Stimulated activated effector memory CD8-positive, alpha-beta T cell treated with anti-CD3 and anti-CD28 coated beads, Interleukin-12 subunit alpha, Interleukin-12 subunit beta, amount 100 ng/mL, for 72 hours (primary cell): ENCODE measurements at regions not wholly inside any gene's neighbourhood (a gene's known extent, or its start where the extent isn't known, plus 50 kb on each side); places are given as distances from the start of the nearest gene placed in this dataset.
"Not testable (repeated sequence)": the region's sequence is repeated elsewhere in the genome, so short reads cannot be mapped to it uniquely, and the experiment has no call there.

Source experiments
- ATAC-seq: fragments of 150-1000 bp; cut with Tn5 transposase; 2 replicates; pipeline ENCODE4 v1.10.0; 2021
- DNase-seq, 2 donors: peaks; one replicate each; pipeline ENCODE4 v3.0.0; 2021 to 2022; ENCODE audit warnings: low spot score in 2 of 2
- H3K27ac Mint-ChIP-seq: one replicate; pipeline ENCODE4 v1.8.0; 2022; ENCODE audit warnings: mild to moderate bottlenecking, mixed read lengths
- H3K36me3 Mint-ChIP-seq: one replicate; pipeline ENCODE4 v1.8.0; 2022; ENCODE audit warnings: mild to moderate bottlenecking, mixed read lengths
- H3K4me1 Mint-ChIP-seq: one replicate; pipeline ENCODE4 v1.8.0; 2022; ENCODE audit warnings: mixed read lengths
- H3K4me3 Mint-ChIP-seq: one replicate; pipeline ENCODE4 v1.8.0; 2022; ENCODE audit warnings: mild to moderate bottlenecking, mixed read lengths
- H3K9me3 Mint-ChIP-seq: one replicate; pipeline ENCODE4 v1.8.0; 2022; ENCODE audit warnings: mixed read lengths

- Mint-ChIP-seq H3K4me1 (no peaks in the 10 kb centered on the region), H3K9me3 (peaks cover 4% of the 10 kb centered on the region), H3K36me3 (no peaks in the 10 kb centered on the region), H3K27ac (no peak overlapping the region), H3K4me3 (no peak overlapping the region)
- no peak for ATAC-seq
- no peak for DNase-seq
These were observed 255.1 kb upstream of the LINC00305 start for GRCh38 chr18:64403784-64404503.

DNA sequence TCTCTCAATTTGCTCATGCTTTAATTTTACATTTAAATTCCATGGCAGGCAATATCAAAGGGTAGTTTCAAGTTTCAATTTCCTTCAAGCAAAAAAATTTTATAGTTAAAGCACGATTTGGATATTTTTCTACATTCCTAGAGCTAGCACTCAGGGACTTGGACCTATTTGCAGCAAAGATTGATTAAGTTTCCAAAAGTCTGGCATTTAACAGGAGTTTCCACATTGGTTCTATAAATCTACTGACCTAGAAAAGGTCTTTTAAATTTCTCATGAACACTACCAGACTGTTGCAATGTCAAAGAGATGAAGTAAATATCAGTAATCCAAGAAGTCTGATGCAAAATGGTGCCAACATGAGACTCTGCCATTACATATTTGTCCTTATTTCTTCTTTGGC lies 253.7 kb upstream of the LINC00305 start:
- Mint-ChIP-seq H3K9me3 (peaks cover 4% of the 10 kb centered on the region), H3K27ac (no peak overlapping the region), H3K4me3 (no peak overlapping the region), H3K36me3 (no peaks in the 10 kb centered on the region), H3K4me1 (no peaks in the 10 kb centered on the region)
- no peak for ATAC-seq
- DNase-seq = no peak

DNA sequence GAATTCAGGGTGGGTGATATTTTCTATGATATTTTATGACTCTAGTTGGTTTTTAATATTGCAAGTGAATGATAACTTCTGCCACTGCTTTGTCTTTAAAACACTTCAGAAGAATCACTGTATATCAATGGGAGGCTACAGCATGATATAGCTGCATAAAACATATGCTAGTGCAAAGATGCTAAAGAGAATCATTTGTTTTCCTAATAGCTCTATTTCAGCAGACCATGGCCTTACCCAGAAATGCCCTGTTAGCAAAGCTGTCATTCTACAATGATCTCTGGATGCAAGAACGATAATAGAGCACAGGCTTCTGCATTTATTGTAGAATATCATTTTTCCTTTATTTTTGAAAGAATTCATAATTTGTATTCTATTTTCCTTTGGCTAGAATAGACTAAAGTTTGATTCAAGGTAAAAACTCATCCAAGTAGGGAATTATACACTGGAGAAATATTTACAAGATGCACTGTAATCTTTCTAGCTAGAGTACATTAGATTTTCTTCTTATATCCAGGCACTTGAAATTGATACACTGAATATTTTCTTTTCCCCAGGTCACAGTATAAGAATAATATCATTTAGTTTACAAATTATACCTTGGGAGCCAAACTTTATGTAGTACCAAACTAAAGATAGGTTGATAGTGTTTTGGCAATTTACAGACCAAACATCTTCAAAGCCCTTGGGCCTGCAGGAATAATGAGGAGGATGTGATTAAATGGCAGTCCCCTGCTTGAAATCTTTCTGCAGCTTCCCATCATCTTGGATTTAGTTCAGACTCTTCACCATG lies 252.6 kb upstream of the LINC00305 start:
- Mint-ChIP-seq H3K9me3 (peaks cover 4% of the 10 kb centered on the region), H3K36me3 (no peaks in the 10 kb centered on the region), H3K27ac (no peak overlapping the region), H3K4me1 (no peaks in the 10 kb centered on the region), H3K4me3 (no peak overlapping the region)
- ATAC-seq (no peak), DNase-seq (no peak)

- ATAC-seq = no peak
- DNase-seq = no peak
- no peak overlapping the region for H3K27ac Mint-ChIP-seq
- no peaks in the 10 kb centered on the region for H3K36me3 Mint-ChIP-seq
- H3K9me3 Mint-ChIP-seq = peaks cover 7% of the 10 kb centered on the region
- no peaks in the 10 kb centered on the region for H3K4me1 Mint-ChIP-seq
- H3K4me3 Mint-ChIP-seq = no peak overlapping the region
These were observed 250.7 kb upstream of the LINC00305 start for GRCh38 chr18:64399566-64399965.

GRCh38 chr18:64398320-64398719 lies 249.4 kb upstream of the LINC00305 start:
- no peaks in the 10 kb centered on the region for H3K4me1 Mint-ChIP-seq
- no peak overlapping the region for H3K27ac Mint-ChIP-seq
- no peak for DNase-seq
- ATAC-seq = no peak
- H3K36me3 Mint-ChIP-seq = no peaks in the 10 kb centered on the region
- no peak overlapping the region for H3K4me3 Mint-ChIP-seq
- H3K9me3 Mint-ChIP-seq = peaks cover 5% of the 10 kb centered on the region

GRCh38 chr18:64392202-64392601 lies 243.3 kb upstream of the LINC00305 start:
- no peak for DNase-seq

GRCh38 chr18:64384101-64384500 lies 235.2 kb upstream of the LINC00305 start:
- Mint-ChIP-seq H3K36me3 (no peaks in the 10 kb centered on the region), H3K4me1 (no peaks in the 10 kb centered on the region), H3K4me3 (no peak overlapping the region), H3K9me3 (peaks cover 7% of the 10 kb centered on the region), H3K27ac (no peak overlapping the region)
- ATAC-seq (no peak), DNase-seq (no peak)

More at GRCh38 chr18:64392202-64392601, 243.3 kb upstream of the LINC00305 start:
- Mint-ChIP-seq H3K27ac (no peak overlapping the region), H3K36me3 (no peaks in the 10 kb centered on the region), H3K4me1 (no peaks in the 10 kb centered on the region), H3K4me3 (no peak overlapping the region), H3K9me3 (peaks cover 18% of the 10 kb centered on the region)
- ATAC-seq = no peak

- no peak overlapping the region for H3K4me3 Mint-ChIP-seq
- H3K4me1 Mint-ChIP-seq = no peaks in the 10 kb centered on the region
- peaks cover 15% of the 10 kb centered on the region for H3K9me3 Mint-ChIP-seq
- ATAC-seq (no peak), DNase-seq (no peak)
- no peaks in the 10 kb centered on the region for H3K36me3 Mint-ChIP-seq
- H3K27ac Mint-ChIP-seq = no peak overlapping the region
These were observed 231.2 kb upstream of the LINC00305 start for GRCh38 chr18:64380117-64380516.

DNA sequence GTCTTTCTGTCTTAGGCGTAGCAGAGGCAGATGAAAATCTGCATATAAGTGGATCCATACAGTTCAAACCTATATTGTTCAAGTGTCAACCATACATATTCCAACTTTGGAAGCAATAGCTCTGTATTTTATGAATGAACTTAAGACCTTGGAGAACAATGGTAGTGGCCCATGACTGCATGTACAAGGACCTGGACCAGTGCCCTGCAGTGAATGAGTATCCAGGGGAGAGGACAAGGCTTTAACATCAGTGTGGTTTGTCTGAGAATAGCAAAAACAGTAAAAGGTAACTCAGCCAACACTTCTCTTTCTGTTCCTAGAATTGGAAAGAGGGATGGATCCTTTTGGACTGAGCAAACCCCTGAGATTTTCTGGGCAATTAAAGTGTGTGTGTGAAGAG lies 230.8 kb upstream of the LINC00305 start:
- DNase-seq = no peak
- peaks cover 16% of the 10 kb centered on the region for H3K9me3 Mint-ChIP-seq
- H3K4me1 Mint-ChIP-seq = no peaks in the 10 kb centered on the region
- H3K4me3 Mint-ChIP-seq = no peak overlapping the region
- H3K27ac Mint-ChIP-seq = no peak overlapping the region
- no peak for ATAC-seq
- H3K36me3 Mint-ChIP-seq = no peaks in the 10 kb centered on the region

DNA sequence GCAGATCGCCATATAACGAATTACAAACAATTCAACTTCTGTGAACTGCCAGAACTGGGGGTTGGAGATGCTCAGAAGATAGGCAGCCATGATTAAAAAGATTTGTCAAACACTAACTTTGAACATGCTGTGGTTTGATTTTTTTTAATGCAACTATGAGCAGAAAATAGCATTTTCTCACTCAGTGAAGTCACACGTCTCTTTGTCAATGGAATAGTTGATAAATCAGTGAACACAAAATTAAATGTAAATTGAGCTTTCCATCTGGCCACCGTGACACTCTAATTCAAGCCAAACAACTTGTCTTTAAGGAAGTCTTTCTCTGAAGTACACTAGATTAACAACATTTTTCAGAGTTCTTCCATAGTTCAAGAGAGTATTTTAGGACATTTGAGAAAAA lies 228.6 kb upstream of the LINC00305 start:
- Mint-ChIP-seq H3K9me3 (peaks cover 20% of the 10 kb centered on the region), H3K4me1 (no peaks in the 10 kb centered on the region), H3K36me3 (no peaks in the 10 kb centered on the region), H3K27ac (no peak overlapping the region), H3K4me3 (no peak overlapping the region)
- DNase-seq = no peak
- no peak for ATAC-seq

GRCh38 chr18:64372850-64373249 lies 224.0 kb upstream of the LINC00305 start:
- H3K27ac Mint-ChIP-seq = no peak overlapping the region
- DNase-seq (no peak), ATAC-seq (no peak)
- H3K4me1 Mint-ChIP-seq = no peaks in the 10 kb centered on the region
- H3K36me3 Mint-ChIP-seq = no peaks in the 10 kb centered on the region
- peaks cover 19% of the 10 kb centered on the region for H3K9me3 Mint-ChIP-seq
- H3K4me3 Mint-ChIP-seq = no peak overlapping the region

GRCh38 chr18:64369830-64370440 lies 221.0 kb upstream of the LINC00305 start:
- H3K9me3 Mint-ChIP-seq = peaks cover 15% of the 10 kb centered on the region
- not testable (repeated sequence) for H3K4me1 Mint-ChIP-seq, H3K36me3 Mint-ChIP-seq, H3K27ac Mint-ChIP-seq, H3K4me3 Mint-ChIP-seq, DNase-seq, ATAC-seq

DNA sequence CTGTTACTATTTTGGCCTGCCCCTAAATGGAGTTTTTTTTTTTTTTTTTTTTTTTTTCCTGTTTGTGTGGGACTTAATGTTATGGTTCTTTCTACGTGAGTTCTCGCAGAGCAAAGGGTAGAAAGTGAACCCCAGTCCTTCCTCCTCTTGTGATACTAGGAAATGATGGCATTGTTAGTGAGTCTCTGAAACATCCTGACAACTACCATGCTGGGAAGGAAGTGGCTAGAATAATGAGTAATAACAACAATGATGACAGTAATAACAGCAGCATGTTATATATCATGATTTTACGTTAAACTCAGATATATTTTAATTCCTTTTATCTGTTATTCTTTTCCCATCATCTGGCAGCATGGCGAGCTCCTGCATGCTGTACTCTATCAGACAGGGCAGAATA lies 216.2 kb upstream of the LINC00305 start:
- ATAC-seq (peak; percentile 45), DNase-seq (no peak)
- no peaks in the 10 kb centered on the region for H3K36me3 Mint-ChIP-seq
- H3K27ac Mint-ChIP-seq = no peak overlapping the region
- no peak overlapping the region for H3K4me3 Mint-ChIP-seq
- H3K9me3 Mint-ChIP-seq = peaks cover 20% of the 10 kb centered on the region
- H3K4me1 Mint-ChIP-seq = no peaks in the 10 kb centered on the region

DNA sequence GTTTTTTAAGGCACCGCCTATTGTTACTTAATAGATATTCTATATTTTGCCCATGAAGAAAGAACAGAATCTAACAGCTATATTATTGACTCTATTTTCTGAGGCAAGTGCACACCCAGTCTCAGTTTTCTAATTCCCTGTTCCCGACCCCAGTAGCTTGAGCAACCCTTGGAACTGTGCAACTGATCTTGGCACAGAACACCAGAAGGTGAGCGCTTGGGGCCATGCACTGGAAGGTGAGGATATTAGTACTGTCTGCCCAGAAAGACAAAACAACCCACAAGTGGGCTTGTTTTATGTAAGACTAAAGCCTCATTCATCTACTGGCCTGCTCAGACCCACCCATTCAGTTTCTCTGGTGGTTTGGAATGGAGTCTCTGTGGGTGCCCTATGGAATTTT lies 188.8 kb upstream of the LINC00305 start:
- no peaks in the 10 kb centered on the region for H3K36me3 Mint-ChIP-seq
- H3K4me3 Mint-ChIP-seq = no peak overlapping the region
- DNase-seq (no peak), ATAC-seq (no peak)
- no peaks in the 10 kb centered on the region for H3K4me1 Mint-ChIP-seq
- H3K27ac Mint-ChIP-seq = no peak overlapping the region
- peaks cover 3% of the 10 kb centered on the region for H3K9me3 Mint-ChIP-seq

- no peak overlapping the region for H3K27ac Mint-ChIP-seq
- H3K36me3 Mint-ChIP-seq = no peaks in the 10 kb centered on the region
- no peak for ATAC-seq
- DNase-seq = no peak
- no peak overlapping the region for H3K4me3 Mint-ChIP-seq
- H3K9me3 Mint-ChIP-seq = peaks cover 5% of the 10 kb centered on the region
- H3K4me1 Mint-ChIP-seq = no peaks in the 10 kb centered on the region
These were observed 188.1 kb upstream of the LINC00305 start for GRCh38 chr18:64337018-64337417.

DNA sequence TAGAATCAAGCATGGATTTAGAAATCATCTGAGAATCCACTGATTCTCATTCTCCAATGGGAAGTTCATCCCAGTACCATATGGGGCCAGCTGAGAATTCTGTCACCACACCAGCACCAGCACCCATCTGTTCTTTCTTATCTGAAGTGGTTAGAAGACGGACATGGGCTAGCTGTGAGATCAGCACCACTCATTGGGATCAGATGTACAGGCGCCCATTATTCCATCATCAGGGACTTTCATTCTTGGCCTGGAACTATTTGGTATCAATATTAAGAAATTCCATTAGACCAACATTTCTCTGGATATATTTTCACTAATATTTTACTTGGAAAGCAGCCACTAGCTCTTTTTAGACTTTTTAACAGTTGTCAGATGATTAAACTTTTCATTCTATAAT lies 185.9 kb upstream of the LINC00305 start:
- no peaks in the 10 kb centered on the region for H3K4me1 Mint-ChIP-seq
- ATAC-seq = no peak
- no peak overlapping the region for H3K27ac Mint-ChIP-seq
- H3K4me3 Mint-ChIP-seq = no peak overlapping the region
- H3K36me3 Mint-ChIP-seq = no peaks in the 10 kb centered on the region
- H3K9me3 Mint-ChIP-seq = peaks cover 8% of the 10 kb centered on the region
- no peak for DNase-seq
